K562 (cell line): ENCODE measurements at regions not wholly inside any gene's neighbourhood (a gene's known extent, or its start where the extent isn't known, plus 50 kb on each side); places are given as distances from the start of the nearest gene placed in this dataset.

Experiments
- CBFA2T2 ChIP-seq: fragments of 450-650 bp; conservative IDR thresholded peaks from 2 replicates; pipeline ENCODE4 v1.6.1; 2017; ENCODE audit warnings: mild to moderate bottlenecking
- CXXC5 ChIP-seq: fragments of 250-450 bp; sonication (Bioruptor Pico); IDR thresholded peaks from 2 replicates; pipeline ENCODE4 v1.8.0; 2022; ENCODE audit warnings: inconsistent platforms, mild to moderate bottlenecking, moderate library complexity
- ELF1 ChIP-seq: fragments of 200-800 bp; sonication (Bioruptor generic); IDR thresholded peaks from 2 replicates; pipeline ENCODE4 v1.6.1; 2016; ENCODE audit warnings: missing genetic modification characterization, missing compliant biosample characterization
- ESRRB ChIP-seq: fragments of 250-450 bp; sonication (Bioruptor Pico); IDR thresholded peaks from 2 replicates; pipeline ENCODE4 v1.5.0; 2020; ENCODE audit warnings: mild to moderate bottlenecking, moderate library complexity, borderline replicate concordance
- MITF ChIP-seq: IDR thresholded peaks from 2 replicates; pipeline ENCODE4 v1.6.1; 2014; ENCODE audit warnings: antibody characterized with exemption
- TBL1XR1 ChIP-seq, 2 experiments: IDR thresholded peaks; 2 replicates each; pipeline ENCODE4 v1.6.1; 2012; ENCODE audit warnings: improper control_type of control experiment in 2 of 2, low read length in 2 of 2, mild to moderate bottlenecking in 1 of 2
- TOE1 ChIP-seq, 2 experiments: fragments of 450-650 bp in 1 of 2; sonication (generic) in 1 of 2; formaldehyde crosslinking in 1 of 2; IDR thresholded peaks; 2 replicates each; pipeline versions ENCODE4 v1.7.1 to v1.8.0; 2016 to 2022; ENCODE audit warnings: borderline replicate concordance in 2 of 2, mild to moderate bottlenecking in 2 of 2, antibody characterized with exemption in 1 of 2, inconsistent platforms in 1 of 2, low read depth in 1 of 2, missing genetic modification reagents in 1 of 2, moderate library complexity in 1 of 2
- TF ChIP-seq, protein P1 (sequence below), 2 experiments: fragments of 450-650 bp; formaldehyde crosslinking in 1 of 2; IDR thresholded peaks; 2 replicates each; pipeline versions ENCODE4 v1.4.0 to v1.6.1; 2014 to 2020; ENCODE audit warnings: mild to moderate bottlenecking in 2 of 2, borderline replicate concordance in 1 of 2, low read depth in 1 of 2

GRCh38 chr17:34852614-34853013, 108.6 kb downstream of the CCT6B start (continued):
- TF ChIP-seq, protein P1, sequence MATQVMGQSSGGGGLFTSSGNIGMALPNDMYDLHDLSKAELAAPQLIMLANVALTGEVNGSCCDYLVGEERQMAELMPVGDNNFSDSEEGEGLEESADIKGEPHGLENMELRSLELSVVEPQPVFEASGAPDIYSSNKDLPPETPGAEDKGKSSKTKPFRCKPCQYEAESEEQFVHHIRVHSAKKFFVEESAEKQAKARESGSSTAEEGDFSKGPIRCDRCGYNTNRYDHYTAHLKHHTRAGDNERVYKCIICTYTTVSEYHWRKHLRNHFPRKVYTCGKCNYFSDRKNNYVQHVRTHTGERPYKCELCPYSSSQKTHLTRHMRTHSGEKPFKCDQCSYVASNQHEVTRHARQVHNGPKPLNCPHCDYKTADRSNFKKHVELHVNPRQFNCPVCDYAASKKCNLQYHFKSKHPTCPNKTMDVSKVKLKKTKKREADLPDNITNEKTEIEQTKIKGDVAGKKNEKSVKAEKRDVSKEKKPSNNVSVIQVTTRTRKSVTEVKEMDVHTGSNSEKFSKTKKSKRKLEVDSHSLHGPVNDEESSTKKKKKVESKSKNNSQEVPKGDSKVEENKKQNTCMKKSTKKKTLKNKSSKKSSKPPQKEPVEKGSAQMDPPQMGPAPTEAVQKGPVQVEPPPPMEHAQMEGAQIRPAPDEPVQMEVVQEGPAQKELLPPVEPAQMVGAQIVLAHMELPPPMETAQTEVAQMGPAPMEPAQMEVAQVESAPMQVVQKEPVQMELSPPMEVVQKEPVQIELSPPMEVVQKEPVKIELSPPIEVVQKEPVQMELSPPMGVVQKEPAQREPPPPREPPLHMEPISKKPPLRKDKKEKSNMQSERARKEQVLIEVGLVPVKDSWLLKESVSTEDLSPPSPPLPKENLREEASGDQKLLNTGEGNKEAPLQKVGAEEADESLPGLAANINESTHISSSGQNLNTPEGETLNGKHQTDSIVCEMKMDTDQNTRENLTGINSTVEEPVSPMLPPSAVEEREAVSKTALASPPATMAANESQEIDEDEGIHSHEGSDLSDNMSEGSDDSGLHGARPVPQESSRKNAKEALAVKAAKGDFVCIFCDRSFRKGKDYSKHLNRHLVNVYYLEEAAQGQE (IDR thresholded peaks at IDR 0.05; ENCODE audit: borderline replicate concordance) = peak; percentile 51; the same call in 1 of the 2 replicates
- TF ChIP-seq, protein P1 (CRISPR knock-in tag; IDR thresholded peaks at IDR 0.05; ENCODE audit: low read depth) = no peak
- peak; percentile 72 for TF ChIP-seq ELF1 (tag)
- peak; percentile 84 for TF ChIP-seq CBFA2T2
- TF ChIP-seq ESRRB (CRISPR knock-in tag) = no peak
- peak; percentile 97 for TF ChIP-seq TOE1 (IDR thresholded peaks at IDR 0.05; ENCODE audit: borderline replicate concordance)
- no peak for TF ChIP-seq TOE1 (CRISPR knock-in tag; IDR thresholded peaks at IDR 0.05; ENCODE audit: borderline replicate concordance, low read depth)
- TF ChIP-seq TBL1XR1 (IDR thresholded peaks at IDR 0.05; ENCODE audit: low read length in 2 of 2) = no peak
- peak; percentile 62 for TF ChIP-seq CXXC5 (CRISPR knock-in tag)
- TF ChIP-seq MITF = peak; percentile 45; the same call in 1 of the 2 replicates
